ENCODE measurements at regions not wholly inside any gene's neighbourhood (a gene's known extent, or its start where the extent isn't known, plus 50 kb on each side); places are given as distances from the start of the nearest gene placed in this dataset.

GRCh38 chr5:17734011-17734410 is 99.8 kb downstream of the TAF11L14 start:
- 90% methylated on average over 2 of the region's 2 CpGs; no CpG with 5 or more reads in 1 of the 2 experiments for WGBS, 2 experiments (ENCODE audit: extremely low coverage in 1 of 2, insufficient coverage in 1 of 2, insufficient read length in 1 of 2, insufficient replicate concordance in 2 of 2, low coverage in 1 of 2, low lambda C conversion rate in 2 of 2, missing lambda C conversion rate in 1 of 2)
- no peaks in the 10 kb centered on the region for H3K27me3 ChIP-seq (replicated peaks in 1 of 4; ENCODE audit: control insufficient read depth in 3 of 4, extremely low read depth in 1 of 4, insufficient read depth in 3 of 4, low read length in 3 of 4)
- no peak overlapping the region for H3K9ac ChIP-seq (replicated peaks in 1 of 4; ENCODE audit: extremely low read depth in 1 of 4, low read depth in 3 of 4, low read length in 3 of 4)
- CTCF ChIA-PET (ENCODE audit: partially characterized antibody): no interaction called here
- H4K8ac ChIP-seq (ENCODE audit: extremely low read depth, insufficient read depth, low read length): no peak overlapping the region
- no peak overlapping the region for H3K14ac ChIP-seq (ENCODE audit: insufficient read length)
- no peak overlapping the region for H3K4me2 ChIP-seq (ENCODE audit: insufficient read depth in 1 of 2, low read depth in 2 of 2, low read length in 2 of 2)
- POLR2A ChIA-PET (ENCODE audit: partially characterized antibody): no interaction called here
- H4K91ac ChIP-seq (replicated peaks; ENCODE audit: insufficient read length, low read length): no peak overlapping the region
- no peak overlapping the region for H3K23ac ChIP-seq (ENCODE audit: insufficient read length)
- no peak overlapping the region for H2BK20ac ChIP-seq (ENCODE audit: low read length)
- H2AFZ ChIP-seq (ENCODE audit: low read length): no peak overlapping the region
- H4K20me1 ChIP-seq (replicated peaks in 1 of 2; ENCODE audit: control insufficient read depth in 1 of 2, insufficient read depth in 2 of 2, low read length in 2 of 2): no peaks in the 10 kb centered on the region
- DNase-seq (ENCODE audit: low read depth in 1 of 2, low spot score in 2 of 2): no peak
- H3K36me3 ChIP-seq (ENCODE audit: control insufficient read depth in 2 of 4, insufficient read depth in 4 of 4, low read length in 3 of 4): no peaks in the 10 kb centered on the region
- no peak overlapping the region for H3K27ac ChIP-seq (ENCODE audit: low read depth, low read length)
- H2BK15ac ChIP-seq (ENCODE audit: low read length): no peak overlapping the region
- H4K5ac ChIP-seq (ENCODE audit: insufficient read length, low read depth, low read length): no peak overlapping the region
- no peaks in the 10 kb centered on the region for H3K4me1 ChIP-seq (replicated peaks in 1 of 4; ENCODE audit: control insufficient read depth in 3 of 4, insufficient read depth in 4 of 4, low read length in 3 of 4)
- no peaks in the 10 kb centered on the region for H3K9me3 ChIP-seq (ENCODE audit: insufficient read depth in 2 of 2, low read depth in 1 of 2, low read length in 1 of 2)
- no peak overlapping the region for H2BK120ac ChIP-seq (replicated peaks; ENCODE audit: low read depth, low read length)
- H3K56ac ChIP-seq (replicated peaks; ENCODE audit: insufficient read length, low read depth, low read length): no peak overlapping the region
- H2BK5ac ChIP-seq (ENCODE audit: low read depth, low read length): no peak overlapping the region
- no peaks in the 10 kb centered on the region for H3K79me2 ChIP-seq (ENCODE audit: control insufficient read depth in 1 of 2, insufficient read depth in 2 of 2, low read length in 2 of 2)
- no peak overlapping the region for H3K4ac ChIP-seq (replicated peaks; ENCODE audit: insufficient read length, low read depth, low read length)
- no peak overlapping the region for H3K18ac ChIP-seq (ENCODE audit: extremely low read depth, low read length)
- no peak overlapping the region for H2AK5ac ChIP-seq (ENCODE audit: low read depth, low read length)
- H3K79me1 ChIP-seq (ENCODE audit: low read depth, low read length): no peaks in the 10 kb centered on the region
- no peaks in the 10 kb centered on the region for H3K23me2 ChIP-seq (ENCODE audit: low read depth, low read length)
- no peak overlapping the region for H3K4me3 ChIP-seq (ENCODE audit: extremely low read depth in 1 of 4, insufficient read depth in 2 of 4, low read depth in 3 of 4, low read length in 4 of 4)
- no peak overlapping the region for H2BK12ac ChIP-seq (ENCODE audit: low read depth, low read length)
- no peak for FAIRE-seq
- no peak for TF ChIP-seq CHD1 (IDR thresholded peaks at IDR 0.05; ENCODE audit: low read depth, low read length)
- no peak for TF ChIP-seq CTBP2 (IDR thresholded peaks at IDR 0.05; ENCODE audit: borderline replicate concordance, insufficient read depth, insufficient read length, low read length)
- TF ChIP-seq GABPA (IDR thresholded peaks at IDR 0.05; ENCODE audit: borderline replicate concordance, insufficient read depth, low read length): no peak
- TF ChIP-seq TAF1 (IDR thresholded peaks at IDR 0.05; ENCODE audit: low read depth, low read length): no peak
- no peak for TF ChIP-seq ATF2 (IDR thresholded peaks at IDR 0.05; ENCODE audit: low read length)
- TF ChIP-seq SUZ12 (IDR thresholded peaks at IDR 0.05; ENCODE audit: low read length): no peak
- no peak for TF ChIP-seq JUN (IDR thresholded peaks at IDR 0.05; ENCODE audit: low read depth, low read length)
- no peak for TF ChIP-seq PHF8 (conservative IDR thresholded peaks at IDR 0.05; ENCODE audit: low read depth, low read length)
- TF ChIP-seq BCL11A (IDR thresholded peaks at IDR 0.05; ENCODE audit: low read depth in 2 of 2, low read length in 2 of 2): no peak
- TF ChIP-seq USF2 (IDR thresholded peaks at IDR 0.05; ENCODE audit: low read length): no peak
- TF ChIP-seq SIX5 (IDR thresholded peaks at IDR 0.05; ENCODE audit: low read depth, low read length): no peak
- no peak for TF ChIP-seq SRF (IDR thresholded peaks at IDR 0.05; ENCODE audit: low read depth, low read length)

All from H1 (cell line).